ENCODE measurements at regions not wholly inside any gene's neighbourhood (a gene's known extent, or its start where the extent isn't known, plus 50 kb on each side); places are given as distances from the start of the nearest gene placed in this dataset.

GRCh38 chr9:73347720-73348119 is 196.1 kb downstream of the ANXA1 start:
- TF ChIP-seq POLR2AphosphoS5 (IDR thresholded peaks at IDR 0.05; ENCODE audit: borderline replicate concordance, low read depth, low read length) (no peak), EZH2 (IDR thresholded peaks at IDR 0.05) (no peak)
